ENCODE measurements at regions not wholly inside any gene's neighbourhood (a gene's known extent, or its start where the extent isn't known, plus 50 kb on each side); places are given as distances from the start of the nearest gene placed in this dataset.

DNA sequence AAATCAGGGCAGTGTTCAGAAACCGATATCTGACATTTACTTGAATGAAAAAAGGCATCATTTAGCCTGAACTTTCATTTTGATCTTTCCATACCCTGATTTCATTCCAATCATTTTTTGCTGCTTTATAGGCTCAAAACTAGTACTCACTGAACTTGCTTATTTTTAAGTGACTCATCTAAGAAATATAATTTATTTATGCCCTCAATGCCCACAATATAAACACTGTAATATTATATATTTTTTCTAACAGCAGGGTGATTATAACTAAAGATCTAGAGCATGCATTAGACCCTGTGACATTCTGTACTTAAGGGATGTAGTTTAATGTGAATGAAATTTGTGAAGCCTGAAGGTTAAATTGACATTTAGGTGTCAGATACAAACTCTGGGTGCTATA is 446.1 kb upstream of the CDH10 start (continued):
- TF ChIP-seq, protein P1, sequence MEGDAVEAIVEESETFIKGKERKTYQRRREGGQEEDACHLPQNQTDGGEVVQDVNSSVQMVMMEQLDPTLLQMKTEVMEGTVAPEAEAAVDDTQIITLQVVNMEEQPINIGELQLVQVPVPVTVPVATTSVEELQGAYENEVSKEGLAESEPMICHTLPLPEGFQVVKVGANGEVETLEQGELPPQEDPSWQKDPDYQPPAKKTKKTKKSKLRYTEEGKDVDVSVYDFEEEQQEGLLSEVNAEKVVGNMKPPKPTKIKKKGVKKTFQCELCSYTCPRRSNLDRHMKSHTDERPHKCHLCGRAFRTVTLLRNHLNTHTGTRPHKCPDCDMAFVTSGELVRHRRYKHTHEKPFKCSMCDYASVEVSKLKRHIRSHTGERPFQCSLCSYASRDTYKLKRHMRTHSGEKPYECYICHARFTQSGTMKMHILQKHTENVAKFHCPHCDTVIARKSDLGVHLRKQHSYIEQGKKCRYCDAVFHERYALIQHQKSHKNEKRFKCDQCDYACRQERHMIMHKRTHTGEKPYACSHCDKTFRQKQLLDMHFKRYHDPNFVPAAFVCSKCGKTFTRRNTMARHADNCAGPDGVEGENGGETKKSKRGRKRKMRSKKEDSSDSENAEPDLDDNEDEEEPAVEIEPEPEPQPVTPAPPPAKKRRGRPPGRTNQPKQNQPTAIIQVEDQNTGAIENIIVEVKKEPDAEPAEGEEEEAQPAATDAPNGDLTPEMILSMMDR (IDR thresholded peaks at IDR 0.05; ENCODE audit: control extremely low read depth in 1 of 3, insufficient read depth in 1 of 3, low read depth in 1 of 3, low read length in 3 of 3) = no peak

All from H1 (cell line).